Cardiac septum (tissue), 1 donor: ENCODE measurements at regions not wholly inside any gene's neighbourhood (a gene's known extent, or its start where the extent isn't known, plus 50 kb on each side); places are given as distances from the start of the nearest gene placed in this dataset.
A peak's percentile ranks its signal among the peaks of the same experiment; 100 is the strongest.

Source experiments
- DNase-seq: peaks from one replicate; pipeline ENCODE4 v3.0.0-alpha.2; 2020; ENCODE audit warnings: low spot score
- intact Hi-C: fragments of 100-400 bp; cut with DNase I; formaldehyde crosslinking; loops from one replicate; pipeline ENCODE4 v1.14.0; 2022
- donor health status: DM: no; HTN: no; CAD: no.

DNA sequence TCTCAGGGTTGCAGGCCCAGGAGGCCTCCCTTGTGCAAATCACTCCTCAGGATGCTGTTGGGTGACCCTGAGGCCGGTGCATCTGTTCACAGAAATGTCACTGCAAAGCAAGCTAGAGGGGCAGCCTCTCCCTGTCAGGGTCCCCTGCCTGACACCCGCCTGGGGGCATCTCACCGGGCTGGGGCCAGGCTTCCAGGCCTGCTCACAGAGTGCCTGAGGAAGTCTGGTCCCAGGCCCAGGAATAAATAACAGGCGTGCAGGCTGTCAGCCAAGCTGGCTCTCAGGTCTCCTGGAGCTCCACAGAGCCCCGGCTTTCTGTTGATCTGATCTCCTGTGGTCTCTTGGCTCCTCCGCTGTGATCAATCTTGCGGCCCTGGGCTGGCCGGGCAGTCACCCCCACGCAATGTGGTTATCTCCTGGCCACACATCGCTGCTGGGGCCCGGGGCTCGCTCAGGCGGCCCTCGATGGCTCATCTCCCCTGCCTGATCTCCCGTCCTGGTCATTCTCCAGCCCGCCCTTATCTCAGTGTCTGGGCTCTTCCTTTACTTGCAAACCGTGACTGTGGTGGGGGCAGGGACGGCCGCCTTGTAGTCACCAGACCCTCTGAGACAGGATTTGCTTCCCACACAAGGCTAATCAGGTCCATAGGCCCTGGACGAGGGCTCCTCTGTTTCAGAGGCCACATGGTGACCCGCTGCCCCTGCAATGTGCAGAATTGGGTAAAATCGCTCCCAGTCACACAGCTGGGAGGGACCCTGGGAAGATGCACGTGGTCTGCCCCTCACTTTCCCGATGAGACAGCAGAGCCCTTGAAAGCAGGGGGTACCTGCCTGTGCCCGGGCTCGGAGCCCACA is 231.2 kb upstream of the GSE1 start:
- intact Hi-C loops = no loop called here
- no peak for DNase-seq

DNA sequence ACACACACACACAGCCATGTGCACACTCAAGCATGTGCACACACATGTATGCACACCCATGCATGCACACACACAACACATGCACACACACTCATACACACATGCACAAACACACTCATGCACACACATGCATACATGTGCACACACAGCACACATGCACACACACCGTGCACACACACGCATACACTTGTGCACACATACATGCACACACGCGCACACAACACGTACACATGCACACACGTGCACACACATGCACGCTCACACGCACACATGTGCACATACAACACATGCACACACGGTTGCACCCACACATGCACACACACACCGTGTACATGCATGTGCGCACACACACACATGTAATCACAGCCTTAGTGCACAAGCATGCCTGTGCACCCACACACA is 230.4 kb upstream of the GSE1 start:
- intact Hi-C loops = no loop called here
- no peak for DNase-seq

DNA sequence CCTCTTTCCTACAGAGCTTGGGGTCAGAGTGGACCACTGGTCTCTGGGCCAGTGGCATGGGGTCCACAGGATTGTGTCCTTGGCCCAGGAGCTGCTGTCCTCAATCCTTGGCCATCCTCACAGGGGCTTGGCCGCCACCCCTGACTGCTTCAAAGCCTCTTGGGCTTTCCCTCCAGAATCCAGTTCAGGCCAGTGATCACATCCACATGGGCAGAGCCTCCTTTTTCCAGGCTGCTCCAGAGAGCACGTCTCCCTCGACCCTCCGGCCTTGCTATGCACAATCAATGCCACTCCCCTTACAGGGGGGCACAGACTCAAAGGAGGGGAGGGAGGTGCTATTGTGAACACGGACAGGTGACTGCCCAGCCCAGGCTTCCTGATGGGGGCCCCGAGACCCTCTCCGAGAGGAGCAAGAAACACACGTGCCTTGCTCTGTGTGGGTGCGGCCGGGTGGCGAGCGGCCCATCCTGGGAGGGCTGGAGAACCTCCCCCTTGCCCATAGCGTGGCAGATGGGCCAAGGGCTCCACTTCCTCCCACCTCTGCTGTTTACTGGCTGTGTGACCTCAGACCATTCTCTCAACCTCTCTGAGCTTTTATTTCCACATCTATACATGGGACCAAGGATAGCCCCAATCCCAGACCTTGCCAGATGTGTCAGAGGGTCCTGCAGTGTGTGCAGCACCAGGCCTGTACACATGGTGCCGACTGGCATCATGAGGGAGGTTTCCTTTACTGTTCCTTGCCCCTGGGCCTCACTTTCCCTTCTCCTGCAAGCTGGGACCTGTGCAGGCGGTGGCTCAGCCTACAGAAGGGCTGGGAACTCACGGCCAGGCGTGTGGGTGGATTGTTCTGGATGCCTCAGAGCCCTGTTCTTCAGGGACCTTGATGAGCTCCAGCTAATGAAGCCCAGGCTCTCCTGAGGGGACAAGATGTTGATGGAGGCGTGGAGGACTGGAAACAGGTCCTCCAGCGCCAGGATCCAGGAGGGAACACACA is 229.0 kb upstream of the GSE1 start:
- peak; percentile 43 for DNase-seq

DNA sequence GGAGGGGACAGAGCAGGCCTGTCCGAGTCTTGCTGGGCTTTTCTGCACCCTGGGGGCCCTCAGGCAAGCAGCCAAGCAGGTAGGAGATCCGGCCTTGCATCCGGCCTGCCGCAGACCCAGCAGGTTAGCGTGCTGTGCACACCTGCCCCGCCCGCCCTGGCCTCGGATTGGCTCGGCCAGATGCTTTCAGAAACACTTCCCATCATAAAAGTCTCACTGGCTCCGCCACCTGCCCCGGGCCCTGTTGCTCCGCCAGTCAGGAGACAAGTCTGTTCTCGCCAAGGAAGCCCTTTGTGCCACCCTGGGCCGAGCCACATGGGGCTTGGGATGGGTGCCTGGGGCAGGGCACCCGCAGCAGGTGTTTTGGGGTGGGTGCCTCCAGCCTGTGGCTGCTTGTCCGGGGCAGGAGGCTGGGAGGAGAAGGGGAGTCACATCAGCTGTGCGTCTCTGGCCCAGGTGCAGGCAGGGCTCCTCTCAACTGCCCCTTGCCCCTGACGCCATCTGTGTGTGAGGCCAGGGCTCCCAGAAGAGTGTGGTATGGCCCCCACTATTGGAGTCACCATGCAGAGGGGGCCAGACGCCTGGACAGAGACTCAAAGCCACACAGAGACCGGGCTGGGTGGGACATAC is 228.2 kb upstream of the GSE1 start:
- intact Hi-C loops = no loop called here
- peak; percentile 55 for DNase-seq

More for the DNA sequence above, 229.0 kb upstream of the GSE1 start:
- intact Hi-C loops = no loop called here

DNA sequence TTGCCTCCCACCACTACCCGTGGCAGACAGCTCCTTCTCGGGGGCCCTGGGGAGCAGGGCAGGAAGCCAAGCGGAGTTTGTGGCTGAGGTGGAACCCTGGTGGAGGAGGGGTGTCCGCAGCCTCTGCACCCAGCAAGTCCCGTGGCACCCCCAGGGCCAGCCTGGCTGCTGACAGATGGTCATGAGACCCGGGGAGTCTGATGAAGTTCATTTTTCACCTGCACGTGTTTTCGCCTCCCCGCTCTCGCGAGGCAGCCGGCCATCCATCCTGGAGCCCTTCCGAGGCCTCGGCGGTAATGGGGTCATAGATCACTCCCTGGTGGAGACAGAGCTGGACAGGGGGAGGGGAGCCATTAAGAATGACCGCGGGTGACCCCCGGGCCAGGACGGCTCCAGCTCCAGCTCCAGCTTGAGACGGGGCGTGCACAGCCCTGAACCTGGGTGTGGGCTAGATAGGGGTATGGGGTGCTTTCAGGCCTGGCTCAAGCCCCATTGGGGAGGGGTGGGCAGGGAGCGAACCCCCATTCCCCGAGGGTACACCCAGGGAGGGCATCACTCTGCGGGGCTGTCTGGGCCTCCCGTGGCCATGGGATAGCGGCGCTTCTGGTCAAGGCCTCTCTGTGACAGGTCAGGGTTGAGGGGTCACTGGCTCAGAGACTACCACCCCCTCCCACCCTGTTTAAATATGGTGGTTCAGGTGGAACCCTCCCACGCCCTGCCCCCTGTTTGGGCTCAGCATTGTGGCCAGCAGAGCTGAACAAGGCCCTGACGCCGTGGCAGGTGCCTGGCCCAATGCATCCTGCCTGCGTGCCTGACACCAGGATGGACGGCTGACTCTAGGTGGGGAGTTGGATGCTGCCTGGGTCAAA is 227.4 kb upstream of the GSE1 start:
- intact Hi-C loops = no loop called here
- peak; percentile 66 for DNase-seq

DNA sequence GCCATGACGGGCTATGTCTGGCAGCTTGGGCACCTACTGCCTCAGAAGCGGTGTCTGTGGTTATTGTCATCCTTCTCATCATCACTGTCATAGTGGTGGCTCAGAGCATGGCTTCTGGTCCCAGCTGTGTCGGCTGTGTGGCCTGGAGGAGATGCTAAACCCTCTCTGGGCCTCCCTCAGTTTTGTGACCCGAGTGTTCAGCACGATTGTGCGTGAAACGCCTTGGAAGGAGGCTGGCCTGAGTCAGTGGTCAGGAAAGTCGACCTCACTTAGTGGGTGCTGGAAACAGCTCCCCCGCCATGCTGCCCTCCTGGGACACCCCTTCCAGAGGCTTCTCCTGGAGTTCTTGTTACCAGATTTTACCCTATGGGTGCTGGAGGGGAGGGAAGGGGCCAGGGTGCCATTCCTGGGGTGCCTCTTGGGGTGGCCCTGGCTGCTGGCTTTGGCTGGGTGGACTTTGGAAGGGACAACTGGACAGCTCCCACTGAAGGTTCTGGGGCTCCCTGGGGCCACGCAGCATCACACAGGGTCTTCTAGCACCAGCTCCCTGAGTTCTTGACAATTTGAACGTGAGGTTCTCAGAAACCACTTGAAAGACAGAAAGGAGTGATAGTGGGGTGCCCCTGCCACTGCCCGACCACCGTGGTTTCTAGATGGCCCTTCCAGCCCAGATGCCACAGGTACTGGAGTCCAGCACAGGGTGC is 226.5 kb upstream of the GSE1 start:
- DNase-seq = peak; percentile 46
- intact Hi-C loops = no loop called here

DNA sequence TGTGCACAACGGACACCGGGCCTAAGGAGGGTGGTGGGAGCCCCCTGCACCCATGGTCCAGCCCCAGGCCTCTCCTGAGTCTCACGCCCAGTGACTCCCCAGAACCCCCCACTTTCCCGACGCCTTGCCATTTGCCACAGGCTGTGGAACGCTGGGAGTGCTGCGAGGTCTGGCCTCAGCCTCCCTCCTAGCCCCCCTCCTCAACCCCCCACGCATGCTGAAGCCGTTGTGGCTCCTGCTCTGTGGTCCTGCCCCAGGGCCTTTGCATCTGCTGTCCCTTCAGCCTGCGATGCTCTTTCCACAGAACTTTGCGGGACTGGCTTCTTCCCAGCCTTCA is 226.0 kb upstream of the GSE1 start:
- peak; percentile 58 for DNase-seq
- intact Hi-C loops = no loop called here

DNA sequence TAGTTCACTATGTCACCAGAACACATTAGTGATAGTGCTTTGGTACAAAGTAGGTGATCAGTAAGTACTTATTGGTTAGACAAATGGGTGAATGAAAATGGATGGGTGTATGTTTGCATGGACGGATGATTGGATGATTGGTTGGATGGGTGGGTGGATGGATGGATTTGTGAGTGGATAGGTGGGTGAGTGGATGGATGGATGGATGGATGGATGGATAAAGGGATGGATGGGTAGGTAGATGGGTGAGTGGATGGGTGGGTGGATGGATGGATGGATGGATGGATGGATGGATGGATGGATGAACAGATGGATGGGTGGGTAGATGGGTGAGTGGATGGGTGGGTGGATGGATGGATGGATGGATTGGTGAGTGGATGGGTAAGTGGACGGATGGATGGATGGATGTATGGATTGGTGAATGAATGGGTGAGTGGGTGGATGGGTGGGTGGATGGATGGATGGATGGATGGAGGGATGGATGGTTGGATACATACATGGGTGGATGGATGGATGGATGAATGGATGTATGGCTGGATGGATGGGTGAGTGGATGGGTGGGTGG is 225.3 kb upstream of the GSE1 start:
- no peak for DNase-seq
- intact Hi-C loops = no loop called here

DNA sequence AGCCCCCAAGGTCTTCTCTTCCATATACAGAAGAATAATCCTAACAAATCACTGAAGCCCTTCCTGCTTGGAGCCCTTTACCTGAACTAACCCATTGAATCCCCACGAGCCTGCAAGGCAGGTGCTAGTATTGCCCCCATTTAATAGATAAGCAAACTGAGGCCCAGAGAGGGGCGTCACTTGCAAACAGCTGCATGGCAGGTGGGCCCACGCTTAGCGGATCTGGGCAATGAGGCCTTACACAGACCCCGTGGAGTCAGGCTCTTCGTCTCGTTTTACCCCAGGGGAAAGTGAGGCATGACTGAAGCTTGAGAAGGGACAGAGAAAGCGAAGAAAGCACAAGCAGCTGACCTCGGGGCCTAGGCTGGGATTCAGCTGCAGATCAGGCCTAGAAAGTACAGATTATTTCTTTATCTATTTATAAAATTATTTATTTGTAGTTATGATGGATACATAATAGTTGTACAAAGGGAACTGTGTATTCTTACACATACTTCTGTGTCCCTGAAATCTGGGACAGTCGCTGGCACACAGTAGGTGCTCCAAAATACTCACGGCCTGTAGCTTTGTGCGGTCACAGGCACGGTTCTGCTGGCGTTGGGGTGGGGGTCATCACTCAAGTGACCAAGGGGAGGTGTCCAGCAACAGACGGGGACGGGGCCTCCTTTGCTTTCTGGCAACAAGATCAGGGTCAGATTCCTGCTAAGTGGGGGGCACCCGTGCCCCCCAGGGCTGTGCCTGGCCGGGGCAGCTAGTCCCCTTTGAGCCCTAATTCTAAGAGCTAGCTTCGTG is 223.2 kb upstream of the GSE1 start:
- intact Hi-C loops = loop anchor here (5.0 to 10.0 kb wide), 3 partner anchors 68 to 275 kb away; partner anchors contain the start of gene CIBAR2
- peak; percentile 67 for DNase-seq

DNA sequence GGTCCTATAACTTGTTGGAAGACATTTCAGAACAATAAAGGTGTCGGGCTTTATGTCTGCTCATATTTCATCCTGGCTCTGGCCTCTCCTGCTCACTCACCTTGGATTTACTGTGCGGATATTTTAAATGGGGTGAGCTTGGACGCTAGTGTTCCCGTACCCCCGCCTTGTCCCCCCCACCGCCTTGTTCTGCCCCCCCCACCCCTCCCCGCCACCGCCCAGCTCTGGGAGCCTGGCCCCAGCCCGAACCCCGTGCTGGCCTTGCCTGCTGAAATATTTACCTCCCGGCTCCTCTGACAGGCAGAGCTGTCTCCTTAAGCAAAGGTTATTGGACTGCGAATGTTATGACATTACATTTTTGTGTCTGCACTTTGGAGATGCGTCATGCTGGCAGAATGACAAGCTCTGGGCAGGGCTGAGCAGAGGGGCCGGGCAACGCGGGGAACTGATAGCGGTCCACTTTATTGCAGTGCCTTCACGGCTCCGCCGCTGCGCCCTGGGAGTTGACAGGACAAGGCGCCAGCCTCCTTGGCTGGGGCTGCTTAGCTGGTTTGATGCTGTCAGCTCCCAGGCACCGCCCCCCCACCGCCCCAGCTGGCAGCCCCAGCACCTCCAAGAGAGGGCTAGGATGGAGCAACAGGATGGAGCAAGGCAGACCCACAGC is 222.5 kb upstream of the GSE1 start:
- DNase-seq = peak; percentile 84
- intact Hi-C loops = loop anchor here (5.0 to 10.0 kb wide), 3 partner anchors 68 to 276 kb away; partner anchors contain the start of gene CIBAR2

DNA sequence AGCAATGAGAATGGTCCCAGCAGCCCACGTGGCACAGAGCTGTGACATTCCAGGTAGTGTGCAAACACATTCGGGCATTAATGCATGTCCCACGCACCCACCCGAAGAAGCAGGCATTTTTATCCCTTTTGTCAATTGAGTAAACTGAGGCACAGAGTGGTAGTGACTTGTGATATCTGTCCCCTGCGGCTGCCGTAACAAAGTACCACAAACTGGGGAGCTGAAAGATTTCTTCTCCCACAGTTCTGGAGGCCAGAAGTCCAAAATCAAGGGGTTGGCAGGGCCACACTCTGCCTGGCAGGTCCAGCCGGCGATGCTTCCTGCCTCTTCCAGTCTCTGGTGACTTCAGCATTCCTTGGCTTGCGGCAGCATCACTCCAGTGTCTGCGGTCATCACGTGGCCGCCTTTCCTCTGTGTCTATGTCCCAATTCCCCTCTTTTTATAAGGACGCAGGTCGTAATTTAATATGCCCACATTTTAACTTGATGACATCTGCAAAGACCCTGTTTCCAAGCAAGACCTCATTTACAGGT is 221.9 kb upstream of the GSE1 start:
- DNase-seq = peak; percentile 47
- intact Hi-C loops = loop anchor here (5.0 to 10.0 kb wide), 3 partner anchors 69 to 276 kb away; partner anchors contain the start of gene CIBAR2

DNA sequence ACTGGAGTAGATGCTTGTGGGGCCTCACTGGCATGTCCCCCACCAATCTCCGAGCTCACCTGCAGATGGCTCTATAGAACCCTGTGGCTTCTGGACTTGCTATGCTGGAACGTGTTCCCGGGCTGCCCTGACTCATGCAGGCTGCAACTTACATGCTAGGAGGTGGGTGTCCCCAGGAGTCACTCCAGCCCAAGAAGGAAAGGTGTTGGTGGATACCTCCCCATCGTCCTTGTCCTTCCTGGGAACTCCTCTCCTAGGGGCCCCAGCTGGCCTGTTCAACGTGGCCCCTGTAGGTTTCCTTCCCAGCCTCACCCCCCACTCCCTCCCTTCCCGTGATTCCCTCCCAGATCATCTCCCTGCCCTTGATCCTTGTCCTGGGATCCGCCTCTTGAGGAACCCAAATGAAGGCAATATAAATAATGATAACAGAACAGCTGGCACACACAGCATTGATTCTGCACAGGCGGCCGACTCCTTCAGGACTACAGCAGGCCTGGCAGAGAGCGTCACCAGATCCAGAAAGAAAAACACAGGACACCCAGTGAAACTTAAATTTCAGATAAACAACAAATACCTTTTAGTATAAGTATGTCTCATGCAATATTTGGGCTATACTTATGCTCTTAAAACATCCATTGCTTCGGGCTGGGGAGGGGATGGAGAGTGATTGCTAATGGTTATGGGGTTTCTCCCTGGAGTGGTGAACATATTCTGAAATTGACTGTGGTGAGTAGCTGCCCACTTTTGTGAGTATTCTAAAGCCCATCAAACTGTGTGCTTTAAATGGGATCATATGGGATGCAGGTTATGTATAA is 221.1 kb upstream of the GSE1 start:
- intact Hi-C loops = loop anchor here (2.0 to 10.0 kb wide), 4 partner anchors 70 to 277 kb away; partner anchors contain the start of gene CIBAR2
- DNase-seq = peak; percentile 53

DNA sequence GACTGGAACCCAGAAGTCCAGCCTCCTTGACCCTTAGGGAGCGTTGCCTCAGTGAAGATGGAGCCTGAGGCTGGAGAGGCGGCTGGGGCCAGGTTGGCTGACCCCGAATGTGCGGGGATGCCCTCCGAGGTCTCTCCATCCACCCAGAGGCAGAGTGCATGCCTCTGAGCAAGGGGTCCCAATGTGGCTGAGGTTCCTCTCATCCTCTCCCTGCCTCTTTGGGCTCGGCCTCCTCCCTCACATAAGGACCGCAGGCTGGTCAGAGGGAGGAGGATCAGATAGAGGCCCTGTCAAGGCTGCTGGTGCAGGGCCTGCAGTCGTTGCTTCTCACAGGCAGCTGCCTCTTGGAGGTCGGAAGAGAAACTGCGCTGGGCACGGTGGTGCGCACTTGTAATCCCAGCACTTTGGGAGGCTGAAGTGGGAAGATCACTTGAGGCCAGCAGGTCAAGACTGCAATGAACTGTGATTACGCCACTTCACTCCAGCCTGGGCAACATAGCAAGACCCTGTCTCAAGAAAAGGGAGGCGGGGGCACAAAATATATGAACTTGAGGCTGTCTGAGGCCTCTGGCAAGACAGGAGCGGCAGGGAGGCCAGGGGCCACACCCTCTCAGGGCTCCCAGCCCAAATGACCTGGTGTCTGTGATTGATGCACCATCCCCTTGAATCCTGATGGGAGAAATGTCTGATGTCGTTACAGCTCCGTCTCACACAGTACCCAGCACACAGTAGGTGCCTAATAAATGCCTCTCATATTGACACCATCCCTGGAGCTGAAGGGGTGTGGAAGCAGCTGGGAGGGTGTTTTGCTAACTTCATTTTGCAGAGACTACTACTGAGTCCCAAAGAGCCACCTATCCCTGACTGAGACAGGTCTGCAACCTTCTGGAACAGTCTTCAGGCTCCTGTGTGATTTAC is 220.1 kb upstream of the GSE1 start:
- DNase-seq = peak; percentile 51
- intact Hi-C loops = loop anchor here (2.0 to 10.0 kb wide), 4 partner anchors 71 to 278 kb away; partner anchors contain the start of gene CIBAR2
